ENCODE measurements at regions not wholly inside any gene's neighbourhood (a gene's known extent, or its start where the extent isn't known, plus 50 kb on each side); places are given as distances from the start of the nearest gene placed in this dataset.
"Not testable (repeated sequence)": the region's sequence is repeated elsewhere in the genome, so short reads cannot be mapped to it uniquely, and the experiment has no call there.

- no peak overlapping the region for H3K4ac ChIP-seq (ENCODE audit: low read depth, low read length)
- H3K9ac ChIP-seq (ENCODE audit: low read length), result no peak overlapping the region
- H3K36me3 ChIP-seq (ENCODE audit: control insufficient read depth, insufficient read depth, low read length), result no peaks in the 10 kb centered on the region
- no peak overlapping the region for H3K27ac ChIP-seq (ENCODE audit: low read depth, low read length)
- no peak overlapping the region for H2BK15ac ChIP-seq (replicated peaks; ENCODE audit: low read depth)
- H3K4me1 ChIP-seq (ENCODE audit: control insufficient read depth, low read depth, low read length), result no peaks in the 10 kb centered on the region
- no peak overlapping the region for H4K8ac ChIP-seq (ENCODE audit: low read depth, low read length)
- no peak overlapping the region for H4K5ac ChIP-seq (ENCODE audit: low read length)
- H3K18ac ChIP-seq (ENCODE audit: low read length), result no peak overlapping the region
- no peak overlapping the region for H2BK5ac ChIP-seq (ENCODE audit: low read length)
- H3K4me2 ChIP-seq (ENCODE audit: low read length), result no peak overlapping the region
- no peak overlapping the region for H2AK5ac ChIP-seq (ENCODE audit: low read length)
- H3K56ac ChIP-seq (ENCODE audit: low read length), result no peak overlapping the region
- WGBS (ENCODE audit: extremely low coverage, insufficient coverage, low lambda C conversion rate), result no CpG with 5 or more reads among the region's 6 CpGs
- no peaks in the 10 kb centered on the region for H3K79me1 ChIP-seq (ENCODE audit: low read length)
- DNase-seq, result no peak
- no peak overlapping the region for H2BK120ac ChIP-seq (ENCODE audit: low read depth, low read length)
- H3K79me2 ChIP-seq (ENCODE audit: control insufficient read depth, insufficient read depth, low read length), result no peaks in the 10 kb centered on the region
- no peaks in the 10 kb centered on the region for H3K27me3 ChIP-seq (ENCODE audit: insufficient read depth, low read length, poor library complexity)
- no peak overlapping the region for H3K23ac ChIP-seq (ENCODE audit: low read length)
- H3K4me3 ChIP-seq (ENCODE audit: low read length), result no peak overlapping the region
Observed at GRCh38 chr6:148005806-148006205, 336.8 kb upstream of the SASH1 start.

GRCh38 chr6:148010516-148010915, 332.1 kb upstream of the SASH1 start:
- H2BK15ac ChIP-seq (replicated peaks; ENCODE audit: low read depth); H4K8ac ChIP-seq (ENCODE audit: low read depth, low read length); H3K27ac ChIP-seq (ENCODE audit: low read depth, low read length); H3K79me2 ChIP-seq (ENCODE audit: control insufficient read depth, insufficient read depth, low read length); H3K4me3 ChIP-seq (ENCODE audit: low read length); H3K4me2 ChIP-seq (ENCODE audit: low read length); H2BK120ac ChIP-seq (ENCODE audit: low read depth, low read length); DNase-seq; H3K9ac ChIP-seq (ENCODE audit: low read length); H2BK5ac ChIP-seq (ENCODE audit: low read length); H3K4ac ChIP-seq (ENCODE audit: low read depth, low read length); H4K5ac ChIP-seq (ENCODE audit: low read length); H3K18ac ChIP-seq (ENCODE audit: low read length); H3K36me3 ChIP-seq (ENCODE audit: control insufficient read depth, insufficient read depth, low read length); H3K23ac ChIP-seq (ENCODE audit: low read length); H2AK5ac ChIP-seq (ENCODE audit: low read length); H3K79me1 ChIP-seq (ENCODE audit: low read length); H3K56ac ChIP-seq (ENCODE audit: low read length); H3K27me3 ChIP-seq (ENCODE audit: insufficient read depth, low read length, poor library complexity); H3K4me1 ChIP-seq (ENCODE audit: control insufficient read depth, low read depth, low read length): not testable (repeated sequence)

GRCh38 chr6:148016013-148016412, 326.6 kb upstream of the SASH1 start:
- Histone ChIP-seq H4K5ac (ENCODE audit: low read length) (no peak overlapping the region), H3K79me2 (ENCODE audit: control insufficient read depth, insufficient read depth, low read length) (no peaks in the 10 kb centered on the region), H3K36me3 (ENCODE audit: control insufficient read depth, insufficient read depth, low read length) (no peaks in the 10 kb centered on the region), H3K23ac (ENCODE audit: low read length) (no peak overlapping the region), H3K4me2 (ENCODE audit: low read length) (no peak overlapping the region), H2BK15ac (replicated peaks; ENCODE audit: low read depth) (no peak overlapping the region), H3K79me1 (ENCODE audit: low read length) (no peaks in the 10 kb centered on the region), H2BK5ac (ENCODE audit: low read length) (no peak overlapping the region), H3K56ac (ENCODE audit: low read length) (no peak overlapping the region), H3K27ac (ENCODE audit: low read depth, low read length) (no peak overlapping the region), H2AK5ac (ENCODE audit: low read length) (no peak overlapping the region), H4K8ac (ENCODE audit: low read depth, low read length) (no peak overlapping the region), H3K18ac (ENCODE audit: low read length) (no peak overlapping the region), H3K27me3 (ENCODE audit: insufficient read depth, low read length, poor library complexity) (no peaks in the 10 kb centered on the region), H3K9ac (ENCODE audit: low read length) (no peak overlapping the region), H2BK120ac (ENCODE audit: low read depth, low read length) (no peak overlapping the region), H3K4me3 (ENCODE audit: low read length) (no peak overlapping the region), H3K4me1 (ENCODE audit: control insufficient read depth, low read depth, low read length) (no peaks in the 10 kb centered on the region), H3K4ac (ENCODE audit: low read depth, low read length) (no peak overlapping the region)
- no CpG with 5 or more reads among the region's 1 CpG for WGBS (ENCODE audit: extremely low coverage, insufficient coverage, low lambda C conversion rate)
- DNase-seq, result no peak

DNA sequence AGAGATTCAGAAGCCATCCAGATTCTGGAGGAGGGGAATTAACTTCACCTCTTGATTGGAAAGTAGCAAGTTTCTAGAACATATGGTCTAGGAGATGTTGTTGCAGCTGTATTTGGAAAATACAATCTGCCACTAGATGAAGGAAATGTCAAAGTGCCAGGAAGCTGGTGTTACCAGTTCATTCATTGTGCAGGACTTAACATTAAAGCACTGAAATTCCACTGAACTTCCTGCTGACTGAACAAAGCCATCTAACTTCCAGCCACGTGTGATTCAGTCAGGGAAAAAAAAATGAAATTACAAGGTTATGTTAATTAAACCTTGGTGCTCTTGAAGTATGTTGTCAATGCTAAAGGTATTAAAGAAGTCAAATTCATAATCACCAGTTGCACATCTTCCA, 321.5 kb upstream of the SASH1 start:
- H4K5ac ChIP-seq (ENCODE audit: low read length), result no peak overlapping the region
- H2AK5ac ChIP-seq (ENCODE audit: low read length), result no peak overlapping the region
- no peak overlapping the region for H3K4ac ChIP-seq (ENCODE audit: low read depth, low read length)
- no peak overlapping the region for H3K23ac ChIP-seq (ENCODE audit: low read length)
- H3K4me1 ChIP-seq (ENCODE audit: control insufficient read depth, low read depth, low read length), result no peaks in the 10 kb centered on the region
- no peak overlapping the region for H3K4me2 ChIP-seq (ENCODE audit: low read length)
- no peaks in the 10 kb centered on the region for H3K36me3 ChIP-seq (ENCODE audit: control insufficient read depth, insufficient read depth, low read length)
- H3K56ac ChIP-seq (ENCODE audit: low read length), result no peak overlapping the region
- H3K9ac ChIP-seq (ENCODE audit: low read length), result no peak overlapping the region
- no peaks in the 10 kb centered on the region for H3K27me3 ChIP-seq (ENCODE audit: insufficient read depth, low read length, poor library complexity)
- H3K18ac ChIP-seq (ENCODE audit: low read length), result no peak overlapping the region
- DNase-seq, result no peak
- no peak overlapping the region for H2BK5ac ChIP-seq (ENCODE audit: low read length)
- no peak overlapping the region for H3K4me3 ChIP-seq (ENCODE audit: low read length)
- H3K27ac ChIP-seq (ENCODE audit: low read depth, low read length), result no peak overlapping the region
- no peak overlapping the region for H2BK15ac ChIP-seq (replicated peaks; ENCODE audit: low read depth)
- H2BK120ac ChIP-seq (ENCODE audit: low read depth, low read length), result no peak overlapping the region
- no CpG with 5 or more reads among the region's 1 CpG for WGBS (ENCODE audit: extremely low coverage, insufficient coverage, low lambda C conversion rate)
- H3K79me2 ChIP-seq (ENCODE audit: control insufficient read depth, insufficient read depth, low read length), result no peaks in the 10 kb centered on the region
- no peak overlapping the region for H4K8ac ChIP-seq (ENCODE audit: low read depth, low read length)
- H3K79me1 ChIP-seq (ENCODE audit: low read length), result no peaks in the 10 kb centered on the region

DNA sequence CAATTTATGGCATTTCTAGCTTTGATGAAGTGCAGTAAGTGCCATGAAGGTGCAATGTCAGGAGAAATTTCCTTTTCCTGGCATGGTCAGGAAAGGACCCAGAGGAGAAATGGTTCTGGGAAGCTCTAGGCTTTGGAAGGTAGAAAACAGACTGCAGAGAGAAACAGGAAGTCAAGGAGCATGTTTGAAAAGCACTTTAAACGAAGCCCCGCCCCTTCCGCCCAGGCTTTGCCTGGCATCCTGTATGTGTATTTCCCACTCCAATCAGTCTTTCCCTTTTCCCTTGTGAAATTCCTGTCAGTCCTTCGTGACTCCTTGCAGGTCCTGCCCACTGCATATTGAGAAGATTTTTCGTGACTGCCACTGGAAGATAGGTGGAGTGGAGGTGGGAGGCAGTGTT, 320.9 kb upstream of the SASH1 start:
- Histone ChIP-seq H3K4me2 (ENCODE audit: low read length) (no peak overlapping the region), H3K4ac (ENCODE audit: low read depth, low read length) (no peak overlapping the region), H2BK5ac (ENCODE audit: low read length) (no peak overlapping the region), H2BK15ac (replicated peaks; ENCODE audit: low read depth) (no peak overlapping the region), H3K79me1 (ENCODE audit: low read length) (no peaks in the 10 kb centered on the region), H3K27ac (ENCODE audit: low read depth, low read length) (no peak overlapping the region), H3K9ac (ENCODE audit: low read length) (no peak overlapping the region), H2AK5ac (ENCODE audit: low read length) (no peak overlapping the region), H3K56ac (ENCODE audit: low read length) (no peak overlapping the region), H4K8ac (ENCODE audit: low read depth, low read length) (no peak overlapping the region), H3K23ac (ENCODE audit: low read length) (no peak overlapping the region), H2BK120ac (ENCODE audit: low read depth, low read length) (no peak overlapping the region), H3K79me2 (ENCODE audit: control insufficient read depth, insufficient read depth, low read length) (no peaks in the 10 kb centered on the region), H3K18ac (ENCODE audit: low read length) (no peak overlapping the region), H3K36me3 (ENCODE audit: control insufficient read depth, insufficient read depth, low read length) (no peaks in the 10 kb centered on the region), H3K4me3 (ENCODE audit: low read length) (no peak overlapping the region), H3K27me3 (ENCODE audit: insufficient read depth, low read length, poor library complexity) (no peaks in the 10 kb centered on the region), H4K5ac (ENCODE audit: low read length) (no peak overlapping the region), H3K4me1 (ENCODE audit: control insufficient read depth, low read depth, low read length) (no peaks in the 10 kb centered on the region)
- DNase-seq, result peak; percentile 38
- no CpG with 5 or more reads among the region's 5 CpGs for WGBS (ENCODE audit: extremely low coverage, insufficient coverage, low lambda C conversion rate)

DNA sequence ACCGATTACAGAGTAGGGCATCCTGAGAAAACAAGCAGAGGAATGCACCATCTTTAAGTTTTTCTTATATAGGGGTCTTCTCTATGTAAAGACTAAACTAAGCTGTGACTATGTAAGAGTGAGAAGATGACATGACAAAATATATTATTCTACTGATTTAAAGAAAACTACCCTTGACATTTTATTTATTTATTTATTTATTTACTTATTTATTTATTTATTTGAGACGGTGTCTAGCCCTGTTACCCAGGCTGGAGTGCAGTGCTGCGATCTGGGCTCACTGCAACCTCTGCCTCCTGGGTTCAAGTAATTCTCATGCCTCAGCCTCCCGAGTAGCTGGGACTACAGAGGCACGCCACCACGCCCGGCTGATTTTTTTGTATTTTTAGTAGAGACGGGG, 320.4 kb upstream of the SASH1 start:
- H3K4me1 ChIP-seq (ENCODE audit: control insufficient read depth, low read depth, low read length); H2AK5ac ChIP-seq (ENCODE audit: low read length); H2BK15ac ChIP-seq (replicated peaks; ENCODE audit: low read depth); H4K5ac ChIP-seq (ENCODE audit: low read length); H2BK120ac ChIP-seq (ENCODE audit: low read depth, low read length); H3K4ac ChIP-seq (ENCODE audit: low read depth, low read length); H3K23ac ChIP-seq (ENCODE audit: low read length); H3K27ac ChIP-seq (ENCODE audit: low read depth, low read length); H3K4me3 ChIP-seq (ENCODE audit: low read length); H4K8ac ChIP-seq (ENCODE audit: low read depth, low read length); H3K36me3 ChIP-seq (ENCODE audit: control insufficient read depth, insufficient read depth, low read length); H2BK5ac ChIP-seq (ENCODE audit: low read length); DNase-seq; H3K79me1 ChIP-seq (ENCODE audit: low read length); H3K4me2 ChIP-seq (ENCODE audit: low read length); H3K18ac ChIP-seq (ENCODE audit: low read length); H3K9ac ChIP-seq (ENCODE audit: low read length); H3K56ac ChIP-seq (ENCODE audit: low read length); H3K27me3 ChIP-seq (ENCODE audit: insufficient read depth, low read length, poor library complexity); H3K79me2 ChIP-seq (ENCODE audit: control insufficient read depth, insufficient read depth, low read length): not testable (repeated sequence)
- no CpG with 5 or more reads among the region's 8 CpGs for WGBS (ENCODE audit: extremely low coverage, insufficient coverage, low lambda C conversion rate)
